ENCODE measurements at regions not wholly inside any gene's neighbourhood (a gene's known extent, or its start where the extent isn't known, plus 50 kb on each side); places are given as distances from the start of the nearest gene placed in this dataset.

GRCh38 chr10:2972216-2972615 is 95.1 kb upstream of the PFKP start:
- Histone ChIP-seq H3K36me3 (no peaks in the 10 kb centered on the region), H3K27ac (no peak overlapping the region), H3K4me1 (no peaks in the 10 kb centered on the region), H3K4me3 (no peak overlapping the region), H3K9me3 (no peaks in the 10 kb centered on the region), H3K27me3 (no peaks in the 10 kb centered on the region)
- TF ChIP-seq POLR2A (IDR thresholded peaks at IDR 0.05), result no peak
- TF ChIP-seq CTCF (IDR thresholded peaks at IDR 0.05), result no peak
- no peak for TF ChIP-seq POLR2AphosphoS5 (IDR thresholded peaks at IDR 0.05)
- DNase-seq (ENCODE audit: low spot score in 2 of 2), result no peak
- intact Hi-C loops (cut with DNase I; ENCODE audit: low total_unique reads), result no loop called here

GRCh38 chr10:2970190-2970823 is 97.0 kb upstream of the PFKP start:
- no peak overlapping the region for H3K27ac ChIP-seq
- TF ChIP-seq CTCF (IDR thresholded peaks at IDR 0.05), result no peak
- TF ChIP-seq POLR2A (IDR thresholded peaks at IDR 0.05), result no peak
- no peak for TF ChIP-seq POLR2AphosphoS5 (IDR thresholded peaks at IDR 0.05)
- no peaks in the 10 kb centered on the region for H3K36me3 ChIP-seq
- no peaks in the 10 kb centered on the region for H3K9me3 ChIP-seq
- no peak for DNase-seq (ENCODE audit: low spot score in 2 of 2)
- H3K4me3 ChIP-seq, result no peak overlapping the region
- no peaks in the 10 kb centered on the region for H3K4me1 ChIP-seq
- intact Hi-C loops (cut with DNase I; ENCODE audit: low total_unique reads), result no loop called here
- H3K27me3 ChIP-seq, result no peaks in the 10 kb centered on the region

GRCh38 chr10:2968401-2969058 is 98.8 kb upstream of the PFKP start:
- TF ChIP-seq CTCF (IDR thresholded peaks at IDR 0.05) (no peak), POLR2AphosphoS5 (IDR thresholded peaks at IDR 0.05) (no peak), POLR2A (IDR thresholded peaks at IDR 0.05) (no peak)
- Histone ChIP-seq H3K36me3 (no peaks in the 10 kb centered on the region), H3K9me3 (no peaks in the 10 kb centered on the region), H3K4me3 (no peak overlapping the region), H3K27ac (no peak overlapping the region), H3K4me1 (no peaks in the 10 kb centered on the region), H3K27me3 (no peaks in the 10 kb centered on the region)
- no peak for DNase-seq (ENCODE audit: low spot score in 2 of 2)
- intact Hi-C loops (cut with DNase I; ENCODE audit: low total_unique reads), result no loop called here

- DNase-seq (ENCODE audit: low spot score in 2 of 2), result no peak
- intact Hi-C loops (cut with DNase I; ENCODE audit: low total_unique reads), result no loop called here
- TF ChIP-seq POLR2AphosphoS5 (IDR thresholded peaks at IDR 0.05) (no peak), CTCF (IDR thresholded peaks at IDR 0.05) (no peak), POLR2A (IDR thresholded peaks at IDR 0.05) (no peak)
- Histone ChIP-seq H3K36me3 (no peaks in the 10 kb centered on the region), H3K27ac (no peak overlapping the region), H3K4me3 (no peak overlapping the region), H3K9me3 (no peaks in the 10 kb centered on the region), H3K4me1 (no peaks in the 10 kb centered on the region), H3K27me3 (no peaks in the 10 kb centered on the region)
Measured at GRCh38 chr10:2966134-2966533, 101.2 kb upstream of the PFKP start.

- no peak for TF ChIP-seq POLR2AphosphoS5 (IDR thresholded peaks at IDR 0.05)
- TF ChIP-seq POLR2A (IDR thresholded peaks at IDR 0.05), result no peak
- no peak for TF ChIP-seq CTCF (IDR thresholded peaks at IDR 0.05)
- Histone ChIP-seq H3K9me3 (no peaks in the 10 kb centered on the region), H3K4me3 (no peak overlapping the region), H3K36me3 (no peaks in the 10 kb centered on the region), H3K27ac (no peak overlapping the region), H3K27me3 (no peaks in the 10 kb centered on the region), H3K4me1 (no peaks in the 10 kb centered on the region)
- intact Hi-C loops (cut with DNase I; ENCODE audit: low total_unique reads), result no loop called here
- no peak for DNase-seq (ENCODE audit: low spot score in 2 of 2)
Measured at GRCh38 chr10:2964632-2965296, 102.6 kb upstream of the PFKP start.
